ENCODE measurements at regions not wholly inside any gene's neighbourhood (a gene's known extent, or its start where the extent isn't known, plus 50 kb on each side); places are given as distances from the start of the nearest gene placed in this dataset.

DNA sequence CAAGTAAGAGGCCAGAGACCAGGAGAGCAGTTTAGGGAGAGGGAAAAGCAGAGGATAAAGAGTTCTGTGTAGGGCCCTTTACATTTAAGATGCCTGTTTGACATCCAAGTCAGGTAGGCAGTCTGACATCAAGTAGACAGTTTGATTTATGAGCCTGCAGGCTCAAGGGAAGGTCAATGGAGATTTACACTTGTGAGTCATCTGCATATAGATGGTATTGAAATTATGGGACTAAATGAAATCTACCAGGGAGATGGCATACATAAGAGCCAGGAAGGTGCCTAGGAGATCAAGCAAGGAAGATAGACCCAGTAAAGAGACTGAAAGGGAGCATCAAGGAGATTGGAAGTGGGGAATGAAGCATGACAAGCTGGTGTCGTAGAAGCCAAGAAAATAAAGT lies 212.4 kb upstream of the PKDCC start:
- no peak overlapping the region for H3K4me2 ChIP-seq (replicated peaks; ENCODE audit: extremely low read depth, low read length, poor library complexity, severe bottlenecking)
- H3K27me3 Mint-ChIP-seq (ENCODE audit: low read depth in 3 of 3): peaks cover 5 to 15% (median 11%) of the 10 kb centered on the region in 3 donors
- no peak overlapping the region for H3K9ac ChIP-seq (ENCODE audit: insufficient read depth, low read length, poor library complexity, severe bottlenecking)
- H3K36me3 ChIP-seq (replicated peaks in 1 of 2; ENCODE audit: control insufficient read depth in 1 of 2, insufficient read depth in 2 of 2, low read length in 2 of 2): no peaks in the 10 kb centered on the region
- no peaks in the 10 kb centered on the region for H4K20me1 ChIP-seq (ENCODE audit: insufficient read depth, low read length)
- no peak overlapping the region for H3K27ac ChIP-seq (ENCODE audit: low read depth in 1 of 2, low read length in 2 of 2)
- H3K79me2 ChIP-seq (ENCODE audit: insufficient read depth, low read length): no peaks in the 10 kb centered on the region
- no peak for DNase-seq
- H3K9me3 ChIP-seq (replicated peaks in 1 of 2; ENCODE audit: control insufficient read depth in 1 of 2, insufficient read depth in 1 of 2, low read length in 2 of 2): no peaks in the 10 kb centered on the region
- intact Hi-C loops (cut with micrococcal nuclease): no loop called here
- H3K27me3 ChIP-seq (ENCODE audit: control insufficient read depth in 2 of 2, insufficient read depth in 2 of 2, low read length in 2 of 2): peaks cover 0 to 5% of the 10 kb centered on the region in 2 donors
- no peak overlapping the region for H3K27ac Mint-ChIP-seq
- no CpG with 5 or more reads among the region's 1 CpG for WGBS (ENCODE audit: insufficient coverage)
- no peaks in the 10 kb centered on the region for H3K36me3 Mint-ChIP-seq
- no peak overlapping the region for H2AFZ ChIP-seq (ENCODE audit: insufficient read depth, low read depth, low read length, poor library complexity, severe bottlenecking)
- H3K4me1 Mint-ChIP-seq: peaks cover 8% of the 10 kb centered on the region
- H3K4me3 ChIP-seq (replicated peaks in 1 of 3; ENCODE audit: low read depth in 2 of 3, low read length in 3 of 3): no peak overlapping the region
- H3K4me3 Mint-ChIP-seq: no peak overlapping the region
- TF ChIP-seq, protein P1, sequence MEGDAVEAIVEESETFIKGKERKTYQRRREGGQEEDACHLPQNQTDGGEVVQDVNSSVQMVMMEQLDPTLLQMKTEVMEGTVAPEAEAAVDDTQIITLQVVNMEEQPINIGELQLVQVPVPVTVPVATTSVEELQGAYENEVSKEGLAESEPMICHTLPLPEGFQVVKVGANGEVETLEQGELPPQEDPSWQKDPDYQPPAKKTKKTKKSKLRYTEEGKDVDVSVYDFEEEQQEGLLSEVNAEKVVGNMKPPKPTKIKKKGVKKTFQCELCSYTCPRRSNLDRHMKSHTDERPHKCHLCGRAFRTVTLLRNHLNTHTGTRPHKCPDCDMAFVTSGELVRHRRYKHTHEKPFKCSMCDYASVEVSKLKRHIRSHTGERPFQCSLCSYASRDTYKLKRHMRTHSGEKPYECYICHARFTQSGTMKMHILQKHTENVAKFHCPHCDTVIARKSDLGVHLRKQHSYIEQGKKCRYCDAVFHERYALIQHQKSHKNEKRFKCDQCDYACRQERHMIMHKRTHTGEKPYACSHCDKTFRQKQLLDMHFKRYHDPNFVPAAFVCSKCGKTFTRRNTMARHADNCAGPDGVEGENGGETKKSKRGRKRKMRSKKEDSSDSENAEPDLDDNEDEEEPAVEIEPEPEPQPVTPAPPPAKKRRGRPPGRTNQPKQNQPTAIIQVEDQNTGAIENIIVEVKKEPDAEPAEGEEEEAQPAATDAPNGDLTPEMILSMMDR (IDR thresholded peaks at IDR 0.05): no peak
- peaks cover 0 to 5% (median 0%) of the 10 kb centered on the region in 7 donors for H3K9me3 Mint-ChIP-seq
- H3K4me1 ChIP-seq (ENCODE audit: control insufficient read depth in 1 of 2, insufficient read depth in 2 of 2, low read length in 2 of 2): peaks cover 2 to 3% of the 10 kb centered on the region in 2 donors

DNA sequence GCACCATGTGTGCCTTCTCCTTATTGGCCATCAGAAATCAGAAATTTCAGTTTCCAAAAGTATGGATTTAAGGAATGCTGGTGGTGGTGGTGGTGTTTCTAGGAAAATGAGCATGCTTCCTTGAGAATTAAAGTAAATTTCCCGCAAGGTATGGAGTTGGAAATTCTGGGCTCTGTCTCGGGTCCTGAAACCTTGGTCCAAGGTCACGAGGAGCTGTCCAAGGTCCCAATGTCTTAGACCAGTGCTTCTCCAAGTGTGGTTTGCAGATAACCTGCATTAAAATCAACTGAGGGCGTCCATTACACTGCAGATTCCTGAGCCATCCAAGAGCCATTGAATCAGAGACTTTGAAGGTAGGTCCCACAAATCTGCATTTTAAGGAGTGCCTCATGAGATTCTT lies 210.9 kb upstream of the PKDCC start:
- no peaks in the 10 kb centered on the region for H3K9me3 ChIP-seq (replicated peaks in 1 of 2; ENCODE audit: control insufficient read depth in 1 of 2, insufficient read depth in 1 of 2, low read length in 2 of 2)
- DNase-seq: no peak
- H3K4me2 ChIP-seq (replicated peaks; ENCODE audit: extremely low read depth, low read length, poor library complexity, severe bottlenecking): no peak overlapping the region
- Mint-ChIP-seq H3K36me3 (no peaks in the 10 kb centered on the region), H3K4me3 (no peak overlapping the region), H3K27me3 (ENCODE audit: low read depth in 3 of 3) (peaks cover 7 to 28% (median 13%) of the 10 kb centered on the region in 3 donors), H3K27ac (no peak overlapping the region), H3K4me1 (peaks cover 19% of the 10 kb centered on the region), H3K9me3 (peaks cover 0 to 11% (median 2%) of the 10 kb centered on the region in 7 donors)
- no peak overlapping the region for H3K9ac ChIP-seq (ENCODE audit: insufficient read depth, low read length, poor library complexity, severe bottlenecking)
- no peak overlapping the region for H3K27ac ChIP-seq (ENCODE audit: low read depth in 1 of 2, low read length in 2 of 2)
- H3K36me3 ChIP-seq (replicated peaks in 1 of 2; ENCODE audit: control insufficient read depth in 1 of 2, insufficient read depth in 2 of 2, low read length in 2 of 2): no peaks in the 10 kb centered on the region
- TF ChIP-seq, protein P1 (IDR thresholded peaks at IDR 0.05): no peak
- H3K79me2 ChIP-seq (ENCODE audit: insufficient read depth, low read length): no peaks in the 10 kb centered on the region
- intact Hi-C loops (cut with micrococcal nuclease): no loop called here
- no peaks in the 10 kb centered on the region for H4K20me1 ChIP-seq (ENCODE audit: insufficient read depth, low read length)
- no peak overlapping the region for H3K4me3 ChIP-seq (replicated peaks in 1 of 3; ENCODE audit: low read depth in 2 of 3, low read length in 3 of 3)
- WGBS (ENCODE audit: insufficient coverage): 27% methylated on average over 4 of the region's 4 CpGs
- H3K4me1 ChIP-seq (ENCODE audit: control insufficient read depth in 1 of 2, insufficient read depth in 2 of 2, low read length in 2 of 2): peaks cover 14% of the 10 kb centered on the region in 2 donors
- peaks cover 0 to 10% of the 10 kb centered on the region in 2 donors for H3K27me3 ChIP-seq (ENCODE audit: control insufficient read depth in 2 of 2, insufficient read depth in 2 of 2, low read length in 2 of 2)
- no peak overlapping the region for H2AFZ ChIP-seq (ENCODE audit: insufficient read depth, low read depth, low read length, poor library complexity, severe bottlenecking)
